ENCODE measurements at regions not wholly inside any gene's neighbourhood (a gene's known extent, or its start where the extent isn't known, plus 50 kb on each side); places are given as distances from the start of the nearest gene placed in this dataset.

- no peak for DNase-seq
Observed at GRCh38 chr3:110139048-110139447, 801.7 kb upstream of the DPPA4 start.

GRCh38 chr3:110139821-110140220 lies 802.5 kb upstream of the DPPA4 start:
- no peak for DNase-seq

- DNase-seq, result no peak
Observed at GRCh38 chr3:110149763-110150162, 812.4 kb upstream of the DPPA4 start.

- no peak for DNase-seq
Observed at GRCh38 chr3:110157221-110157620, 819.9 kb upstream of the DPPA4 start.

- DNase-seq, result no peak
Observed at GRCh38 chr3:110164632-110165369, 827.5 kb upstream of the DPPA4 start.

- DNase-seq, result no peak
Observed at GRCh38 chr3:110165370-110165743, 828.0 kb upstream of the DPPA4 start.

GRCh38 chr3:110165753-110166152 lies 828.4 kb upstream of the DPPA4 start:
- DNase-seq, result no peak

GRCh38 chr3:110166791-110167190 lies 829.4 kb upstream of the DPPA4 start:
- no peak for DNase-seq

- DNase-seq, result no peak
Observed at GRCh38 chr3:110174908-110175307, 837.6 kb upstream of the DPPA4 start.

- DNase-seq, result no peak
Observed at GRCh38 chr3:110178965-110179364, 841.6 kb upstream of the DPPA4 start.

- DNase-seq, result peak; percentile 77
Observed at GRCh38 chr3:110180733-110181132, 843.4 kb upstream of the DPPA4 start.

- no peak for DNase-seq
Observed at GRCh38 chr3:110181226-110181625, 843.9 kb upstream of the DPPA4 start.

- DNase-seq, result no peak
Observed at GRCh38 chr3:110184536-110184935, 847.2 kb upstream of the DPPA4 start.

- DNase-seq, result no peak
Observed at GRCh38 chr3:110193074-110193473, 855.7 kb upstream of the DPPA4 start.

GRCh38 chr3:110198717-110199587 lies 861.6 kb upstream of the DPPA4 start:
- DNase-seq, result peak; percentile 13

GRCh38 chr3:110199588-110199943 lies 862.2 kb upstream of the DPPA4 start:
- no peak for DNase-seq

GRCh38 chr3:110210086-110210660 lies 861.4 kb upstream of the NECTIN3 start:
- no peak for DNase-seq

- DNase-seq, result no peak
Observed at GRCh38 chr3:110226645-110227044, 845.0 kb upstream of the NECTIN3 start.

- no peak for DNase-seq
Observed at GRCh38 chr3:110227991-110228390, 843.6 kb upstream of the NECTIN3 start.

- no peak for DNase-seq
Observed at GRCh38 chr3:110234831-110235230, 836.8 kb upstream of the NECTIN3 start.

- DNase-seq, result no peak
Observed at GRCh38 chr3:110236976-110237610, 834.5 kb upstream of the NECTIN3 start.

- no peak for DNase-seq
Observed at GRCh38 chr3:110243081-110243480, 828.5 kb upstream of the NECTIN3 start.

GRCh38 chr3:110246796-110247376 lies 824.7 kb upstream of the NECTIN3 start:
- no peak for DNase-seq

All from femur (tissue), 1 donor.